GM12892 (cell line): ENCODE measurements at regions not wholly inside any gene's neighbourhood (a gene's known extent, or its start where the extent isn't known, plus 50 kb on each side); places are given as distances from the start of the nearest gene placed in this dataset.

Source experiments
- POLR2A ChIP-seq: IDR thresholded peaks from 2 replicates; pipeline ENCODE4 v1.6.1; 2011; ENCODE audit warnings: low read depth, low read length, control low read depth
- POLR2AphosphoS5 ChIP-seq: IDR thresholded peaks from 2 replicates; pipeline ENCODE4 v1.6.1; 2011; ENCODE audit warnings: low read depth, low read length, control low read depth
- TAF1 ChIP-seq: IDR thresholded peaks from 2 replicates; pipeline ENCODE4 v1.6.1; 2011; ENCODE audit warnings: low read depth, mild to moderate bottlenecking, control low read depth, low read length, borderline replicate concordance

GRCh38 chr2:16462958-16463357, 202.7 kb downstream of the CYRIA start:
- TF ChIP-seq POLR2A (no peak), POLR2AphosphoS5 (no peak), TAF1 (no peak)
